Type B pancreatic cell (in vitro differentiated cells): ENCODE measurements at regions not wholly inside any gene's neighbourhood (a gene's known extent, or its start where the extent isn't known, plus 50 kb on each side); places are given as distances from the start of the nearest gene placed in this dataset.

ENCODE experiments used
- DNase-seq: peaks from one replicate; pipeline ENCODE4 v3.0.0; 2021; ENCODE audit warnings: mixed read lengths; ENCODE audit not compliant: unreplicated experiment; ENCODE audit errors: extremely low spot score
- H3K27ac Mint-ChIP-seq: 2 replicates; pipeline ENCODE4 v1.8.0; 2021; ENCODE audit warnings: mild to moderate bottlenecking, mixed read lengths
- H3K27me3 Mint-ChIP-seq: 2 replicates; pipeline ENCODE4 v1.8.0; 2021; ENCODE audit warnings: mixed read lengths
- H3K36me3 Mint-ChIP-seq: 2 replicates; pipeline ENCODE4 v1.8.0; 2021; ENCODE audit warnings: mixed read lengths
- H3K4me1 Mint-ChIP-seq: one replicate; pipeline ENCODE4 v1.8.0; 2021; ENCODE audit warnings: mixed read lengths; ENCODE audit not compliant: unreplicated experiment
- H3K4me3 Mint-ChIP-seq: 2 replicates; pipeline ENCODE4 v1.8.0; 2021; ENCODE audit warnings: mild to moderate bottlenecking, mixed read lengths
- H3K9me3 Mint-ChIP-seq: 2 replicates; pipeline ENCODE4 v1.8.0; 2021; ENCODE audit warnings: mixed read lengths
- CTCF ChIP-seq: fragments of 200-600 bp; sonication (generic); conservative IDR thresholded peaks from 2 replicates; pipeline ENCODE4 v1.5.0; 2021; ENCODE audit warnings: antibody characterized with exemption, mild to moderate bottlenecking

GRCh38 chr2:12931186-12931844 lies 214.6 kb downstream of the TRIB2 start:
- H3K4me3 Mint-ChIP-seq: no peak overlapping the region
- no peak overlapping the region for H3K27ac Mint-ChIP-seq
- H3K9me3 Mint-ChIP-seq: no peaks in the 10 kb centered on the region
- H3K4me1 Mint-ChIP-seq: peaks cover 10% of the 10 kb centered on the region
- peak; percentile 87 for TF ChIP-seq CTCF
- peaks cover 5% of the 10 kb centered on the region for H3K27me3 Mint-ChIP-seq
- DNase-seq: no peak
- no peaks in the 10 kb centered on the region for H3K36me3 Mint-ChIP-seq

- Mint-ChIP-seq H3K4me3 (no peak overlapping the region), H3K27ac (no peak overlapping the region), H3K36me3 (no peaks in the 10 kb centered on the region), H3K9me3 (no peaks in the 10 kb centered on the region), H3K27me3 (peaks cover 5% of the 10 kb centered on the region), H3K4me1 (peaks cover 10% of the 10 kb centered on the region)
- DNase-seq: no peak
- TF ChIP-seq CTCF: no peak
Measured at GRCh38 chr2:12932192-12932591, 215.5 kb downstream of the TRIB2 start.

- DNase-seq: no peak
- Mint-ChIP-seq H3K27me3 (no peaks in the 10 kb centered on the region), H3K9me3 (no peaks in the 10 kb centered on the region), H3K36me3 (no peaks in the 10 kb centered on the region), H3K27ac (no peak overlapping the region), H3K4me1 (peaks cover 5% of the 10 kb centered on the region), H3K4me3 (no peak overlapping the region)
- TF ChIP-seq CTCF: no peak
Measured at GRCh38 chr2:12934146-12934756, 217.5 kb downstream of the TRIB2 start.

- H3K36me3 Mint-ChIP-seq: no peaks in the 10 kb centered on the region
- no peak overlapping the region for H3K4me3 Mint-ChIP-seq
- no peaks in the 10 kb centered on the region for H3K9me3 Mint-ChIP-seq
- H3K4me1 Mint-ChIP-seq: peaks cover 5% of the 10 kb centered on the region
- H3K27me3 Mint-ChIP-seq: no peaks in the 10 kb centered on the region
- no peak overlapping the region for H3K27ac Mint-ChIP-seq
- no peak for TF ChIP-seq CTCF
- no peak for DNase-seq
Measured at GRCh38 chr2:12935222-12935621, 218.5 kb downstream of the TRIB2 start.

GRCh38 chr2:12935796-12936195 lies 219.1 kb downstream of the TRIB2 start:
- Mint-ChIP-seq H3K27me3 (no peaks in the 10 kb centered on the region), H3K4me3 (no peak overlapping the region), H3K36me3 (no peaks in the 10 kb centered on the region), H3K9me3 (no peaks in the 10 kb centered on the region), H3K4me1 (peaks cover 5% of the 10 kb centered on the region), H3K27ac (no peak overlapping the region)
- TF ChIP-seq CTCF: no peak
- no peak for DNase-seq
